HEK293 (cell line): ENCODE measurements at regions not wholly inside any gene's neighbourhood (a gene's known extent, or its start where the extent isn't known, plus 50 kb on each side); places are given as distances from the start of the nearest gene placed in this dataset.
"Not testable (repeated sequence)": the region's sequence is repeated elsewhere in the genome, so short reads cannot be mapped to it uniquely, and the experiment has no call there.

Experiments
- CTCF ChIA-PET: fragments of 350-600 bp; formaldehyde crosslinking; extraction: SDS; loops from one replicate; lab custom pipeline; 2021; ENCODE audit warnings: antibody characterized with exemption; lab: Yijun Ruan, JAX
- POLR2A ChIA-PET: fragments of 300-600 bp; formaldehyde crosslinking; extraction: SDS; loops from one replicate; lab custom pipeline; 2020; ENCODE audit warnings: antibody characterized with exemption, inconsistent platforms; lab: Yijun Ruan, JAX
- H3K27ac ChIP-seq: fragments of 200-500 bp; sonication (Bioruptor generic); 2 replicates; pipeline ENCODE4 v1.5.1; 2014; ENCODE audit warnings: low read depth, low read length, control low read depth, inconsistent platforms; ENCODE audit errors: extremely low read depth
- H3K36me3 ChIP-seq, 2 experiments: fragments of 200-500 bp in 1 of 2; sonication (Bioruptor generic) in 1 of 2; 1 replicate in 1 of 2; 2 replicates in 1 of 2; pipeline ENCODE4 v1.5.1; 2014 to 2017; ENCODE audit warnings: inconsistent platforms in 2 of 2, low read length in 2 of 2; ENCODE audit not compliant: control insufficient read depth in 2 of 2, insufficient read depth in 1 of 2
- H3K4me1 ChIP-seq: fragments of 200-500 bp; sonication (Bioruptor generic); 2 replicates; pipeline ENCODE4 v1.5.1; 2014; ENCODE audit warnings: mild to moderate bottlenecking, low read length, inconsistent platforms; ENCODE audit not compliant: control insufficient read depth, insufficient read depth
- H3K4me3 ChIP-seq: 2 replicates; pipeline ENCODE4 v1.5.1; 2011; ENCODE audit warnings: low read depth, mild to moderate bottlenecking, control low read depth, low read length, moderate library complexity
- H3K9me3 ChIP-seq: fragments of 200-500 bp; sonication (Bioruptor generic); 2 replicates; pipeline ENCODE4 v1.5.1; 2014; ENCODE audit warnings: low read depth, low read length, inconsistent platforms; ENCODE audit not compliant: control insufficient read depth, insufficient read depth
- SCRT1 ChIP-seq: fragments of 450-650 bp; formaldehyde crosslinking; IDR thresholded peaks from 2 replicates; pipeline ENCODE4 v1.5.1; 2016; ENCODE audit warnings: missing biosample characterization, missing genetic modification characterization, borderline replicate concordance
- SETDB1 ChIP-seq: IDR thresholded peaks from one replicate; pipeline ENCODE4 v1.6.1; 2017; ENCODE audit warnings: mild to moderate bottlenecking, low read length, moderate library complexity, mixed read lengths; ENCODE audit not compliant: insufficient read length
- ZBTB21 ChIP-seq: fragments of 450-650 bp; formaldehyde crosslinking; IDR thresholded peaks from 2 replicates; pipeline ENCODE4 v1.5.1; 2017; ENCODE audit warnings: missing biosample characterization, missing genetic modification characterization
- ZBTB48 ChIP-seq: fragments of 450-650 bp; formaldehyde crosslinking; IDR thresholded peaks from 2 replicates; pipeline ENCODE4 v1.5.1; 2016; ENCODE audit warnings: missing biosample characterization, missing genetic modification characterization
- ZNF140 ChIP-seq: fragments of 450-650 bp; formaldehyde crosslinking; IDR thresholded peaks from 2 replicates; pipeline ENCODE4 v1.5.1; 2016; ENCODE audit warnings: missing biosample characterization, missing genetic modification characterization
- ZNF174 ChIP-seq: fragments of 450-650 bp; formaldehyde crosslinking; IDR thresholded peaks from 2 replicates; pipeline ENCODE4 v1.5.0; 2017; ENCODE audit warnings: missing biosample characterization, mild to moderate bottlenecking, missing genetic modification characterization
- ZNF335 ChIP-seq: fragments of 450-650 bp; formaldehyde crosslinking; conservative IDR thresholded peaks from 2 replicates; pipeline ENCODE4 v1.5.1; 2016; ENCODE audit warnings: missing biosample characterization, missing genetic modification characterization
- ZNF404 ChIP-seq: fragments of 450-650 bp; formaldehyde crosslinking; IDR thresholded peaks from 2 replicates; pipeline ENCODE4 v1.5.1; 2017; ENCODE audit warnings: missing biosample characterization, missing genetic modification characterization
- ZNF514 ChIP-seq: fragments of 450-650 bp; formaldehyde crosslinking; IDR thresholded peaks from 2 replicates; pipeline ENCODE4 v1.5.1; 2016; ENCODE audit warnings: missing biosample characterization, missing genetic modification characterization
- ZNF600 ChIP-seq: fragments of 450-650 bp; formaldehyde crosslinking; IDR thresholded peaks from 2 replicates; pipeline ENCODE4 v1.5.1; 2016; ENCODE audit warnings: missing biosample characterization, missing genetic modification characterization
- ZNF768 ChIP-seq: fragments of 450-650 bp; formaldehyde crosslinking; IDR thresholded peaks from 2 replicates; pipeline ENCODE4 v1.5.1; 2018; ENCODE audit warnings: missing biosample characterization, mild to moderate bottlenecking, missing genetic modification characterization
- ZNF830 ChIP-seq: fragments of 450-650 bp; IDR thresholded peaks from 2 replicates; pipeline ENCODE4 v1.5.0; 2018; ENCODE audit warnings: missing biosample characterization, missing genetic modification characterization, low read depth, mild to moderate bottlenecking, moderate library complexity
- TF ChIP-seq, protein P1 (sequence below): fragments of 450-650 bp; formaldehyde crosslinking; IDR thresholded peaks from 2 replicates; pipeline ENCODE4 v1.5.1; 2016; ENCODE audit warnings: missing biosample characterization, missing genetic modification characterization
- TF ChIP-seq, protein P2 (sequence below): fragments of 450-650 bp; formaldehyde crosslinking; IDR thresholded peaks from 2 replicates; pipeline ENCODE4 v1.5.1; 2016; ENCODE audit warnings: missing biosample characterization, missing genetic modification characterization, low read depth
- TF ChIP-seq, protein P3 (sequence below): fragments of 450-650 bp; formaldehyde crosslinking; IDR thresholded peaks from 2 replicates; pipeline ENCODE4 v1.5.1; 2016; ENCODE audit warnings: missing biosample characterization, missing genetic modification characterization
- TF ChIP-seq, protein P4 (sequence below): fragments of 450-650 bp; formaldehyde crosslinking; IDR thresholded peaks from 2 replicates; pipeline ENCODE4 v1.5.1; 2017; ENCODE audit warnings: missing biosample characterization, mild to moderate bottlenecking, missing genetic modification characterization, moderate library complexity
- TF ChIP-seq, protein P5 (sequence below): fragments of 450-650 bp; formaldehyde crosslinking; IDR thresholded peaks from 2 replicates; pipeline ENCODE4 v1.5.1; 2016; ENCODE audit warnings: missing biosample characterization, missing genetic modification characterization

DNA sequence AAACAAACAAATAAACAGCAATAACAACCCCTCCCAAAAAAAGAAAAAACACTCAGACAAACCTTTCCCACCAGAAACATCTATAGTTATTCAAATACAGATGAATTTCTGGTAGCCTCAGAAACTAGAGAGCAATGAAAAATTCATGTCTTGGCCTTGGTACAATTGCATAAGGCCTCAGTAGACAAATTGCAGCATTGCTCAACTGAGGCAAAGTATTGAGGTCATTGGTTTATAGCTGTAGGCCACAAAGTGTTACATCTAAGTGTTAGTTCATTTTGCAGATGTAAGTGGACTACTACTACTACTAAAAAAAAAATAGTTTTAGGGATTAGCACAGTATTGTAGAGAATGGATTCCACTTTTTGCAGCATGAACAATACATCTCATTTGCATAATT lies 2268.3 kb downstream of the ARAP2 start (continued):
- TF ChIP-seq, protein P1, sequence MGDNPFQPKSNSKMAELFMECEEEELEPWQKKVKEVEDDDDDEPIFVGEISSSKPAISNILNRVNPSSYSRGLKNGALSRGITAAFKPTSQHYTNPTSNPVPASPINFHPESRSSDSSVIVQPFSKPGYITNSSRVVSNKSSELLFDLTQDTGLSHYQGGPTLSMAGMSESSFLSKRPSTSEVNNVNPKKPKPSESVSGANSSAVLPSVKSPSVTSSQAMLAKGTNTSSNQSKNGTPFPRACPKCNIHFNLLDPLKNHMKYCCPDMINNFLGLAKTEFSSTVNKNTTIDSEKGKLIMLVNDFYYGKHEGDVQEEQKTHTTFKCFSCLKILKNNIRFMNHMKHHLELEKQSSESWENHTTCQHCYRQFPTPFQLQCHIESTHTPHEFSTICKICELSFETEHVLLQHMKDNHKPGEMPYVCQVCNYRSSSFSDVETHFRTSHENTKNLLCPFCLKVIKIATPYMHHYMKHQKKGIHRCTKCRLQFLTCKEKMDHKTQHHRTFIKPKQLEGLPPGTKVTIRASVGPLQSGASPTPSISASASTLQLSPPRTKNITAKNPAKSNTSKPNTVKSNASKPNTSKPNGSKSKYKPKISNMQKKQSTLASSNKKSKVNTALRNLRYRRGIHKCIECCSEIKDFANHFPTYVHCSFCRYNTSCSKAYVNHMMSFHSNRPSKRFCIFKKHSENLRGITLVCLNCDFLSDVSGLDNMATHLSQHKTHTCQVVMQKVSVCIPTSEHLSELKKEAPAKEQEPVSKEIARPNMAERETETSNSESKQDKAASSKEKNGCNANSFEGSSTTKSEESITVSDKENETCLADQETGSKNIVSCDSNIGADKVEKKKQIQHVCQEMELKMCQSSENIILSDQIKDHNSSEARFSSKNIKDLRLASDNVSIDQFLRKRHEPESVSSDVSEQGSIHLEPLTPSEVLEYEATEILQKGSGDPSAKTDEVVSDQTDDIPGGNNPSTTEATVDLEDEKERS (tag by site-specific recombination), result no peak
- TF ChIP-seq SETDB1, result no peak
- no peak for TF ChIP-seq ZNF768 (tag by site-specific recombination)
- TF ChIP-seq ZNF140 (tag by site-specific recombination), result no peak
- TF ChIP-seq, all 188 proteins: peak for 0

DNA sequence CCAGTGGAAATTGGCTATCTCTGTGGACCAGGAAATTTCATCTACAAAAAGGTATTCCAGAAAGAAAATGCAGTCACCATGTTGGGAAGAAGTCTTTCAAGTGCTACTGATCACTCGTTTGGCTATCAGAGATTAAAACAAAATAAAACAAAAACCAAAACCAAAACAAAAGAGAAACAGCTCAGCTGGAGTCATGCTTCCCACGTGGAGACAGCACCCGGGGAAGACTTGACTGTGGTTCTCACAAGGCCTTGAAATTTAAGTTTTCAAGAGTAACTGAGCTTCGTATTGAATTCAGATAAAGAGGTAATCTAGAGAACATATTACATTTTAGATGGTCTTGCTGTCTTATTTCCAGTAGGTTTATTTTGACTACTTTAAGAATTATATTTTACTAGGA lies 2264.5 kb downstream of the ARAP2 start:
- H3K36me3 ChIP-seq, H3K4me3 ChIP-seq, H3K27ac ChIP-seq, CTCF ChIA-PET, H3K4me1 ChIP-seq, H3K9me3 ChIP-seq, POLR2A ChIA-PET: not testable (repeated sequence)

DNA sequence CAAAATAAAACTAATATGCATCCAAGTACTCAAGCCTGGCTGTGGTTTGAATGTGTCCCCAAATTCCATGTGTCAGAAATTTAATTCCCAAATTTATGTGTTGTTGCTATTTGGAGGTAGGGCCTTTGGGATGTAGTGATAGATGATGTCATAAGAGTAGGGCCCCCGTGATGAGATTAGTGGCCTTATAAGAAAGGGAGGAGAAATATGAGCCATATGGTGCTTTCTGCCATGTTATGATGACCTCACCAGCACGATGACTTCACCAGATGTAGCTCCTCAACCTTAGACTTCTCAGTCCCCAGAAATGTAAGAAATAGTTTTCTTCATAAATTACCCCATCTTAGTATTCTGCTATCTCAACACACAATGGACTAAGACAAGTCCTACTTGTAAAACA lies 2264.0 kb downstream of the ARAP2 start:
- H3K9me3 ChIP-seq, result no peaks in the 10 kb centered on the region
- H3K4me3 ChIP-seq, result no peak overlapping the region
- H3K27ac ChIP-seq, result no peak overlapping the region
- ChIA-PET POLR2A (no interaction called here), CTCF (no interaction called here)
- TF ChIP-seq ZBTB21, result peak; percentile 57; the same call in 1 of the 2 replicates
- TF ChIP-seq, protein P2, sequence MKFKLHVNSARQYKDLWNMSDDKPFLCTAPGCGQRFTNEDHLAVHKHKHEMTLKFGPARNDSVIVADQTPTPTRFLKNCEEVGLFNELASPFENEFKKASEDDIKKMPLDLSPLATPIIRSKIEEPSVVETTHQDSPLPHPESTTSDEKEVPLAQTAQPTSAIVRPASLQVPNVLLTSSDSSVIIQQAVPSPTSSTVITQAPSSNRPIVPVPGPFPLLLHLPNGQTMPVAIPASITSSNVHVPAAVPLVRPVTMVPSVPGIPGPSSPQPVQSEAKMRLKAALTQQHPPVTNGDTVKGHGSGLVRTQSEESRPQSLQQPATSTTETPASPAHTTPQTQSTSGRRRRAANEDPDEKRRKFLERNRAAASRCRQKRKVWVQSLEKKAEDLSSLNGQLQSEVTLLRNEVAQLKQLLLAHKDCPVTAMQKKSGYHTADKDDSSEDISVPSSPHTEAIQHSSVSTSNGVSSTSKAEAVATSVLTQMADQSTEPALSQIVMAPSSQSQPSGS (tag by site-specific recombination), result peak; percentile 57
- TF ChIP-seq, protein P3, sequence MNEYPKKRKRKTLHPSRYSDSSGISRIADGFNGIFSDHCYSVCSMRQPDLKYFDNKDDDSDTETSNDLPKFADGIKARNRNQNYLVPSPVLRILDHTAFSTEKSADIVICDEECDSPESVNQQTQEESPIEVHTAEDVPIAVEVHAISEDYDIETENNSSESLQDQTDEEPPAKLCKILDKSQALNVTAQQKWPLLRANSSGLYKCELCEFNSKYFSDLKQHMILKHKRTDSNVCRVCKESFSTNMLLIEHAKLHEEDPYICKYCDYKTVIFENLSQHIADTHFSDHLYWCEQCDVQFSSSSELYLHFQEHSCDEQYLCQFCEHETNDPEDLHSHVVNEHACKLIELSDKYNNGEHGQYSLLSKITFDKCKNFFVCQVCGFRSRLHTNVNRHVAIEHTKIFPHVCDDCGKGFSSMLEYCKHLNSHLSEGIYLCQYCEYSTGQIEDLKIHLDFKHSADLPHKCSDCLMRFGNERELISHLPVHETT (tag by site-specific recombination), result no peak
- H3K4me1 ChIP-seq, result no peaks in the 10 kb centered on the region
- H3K36me3 ChIP-seq, result no peaks in the 10 kb centered on the region

DNA sequence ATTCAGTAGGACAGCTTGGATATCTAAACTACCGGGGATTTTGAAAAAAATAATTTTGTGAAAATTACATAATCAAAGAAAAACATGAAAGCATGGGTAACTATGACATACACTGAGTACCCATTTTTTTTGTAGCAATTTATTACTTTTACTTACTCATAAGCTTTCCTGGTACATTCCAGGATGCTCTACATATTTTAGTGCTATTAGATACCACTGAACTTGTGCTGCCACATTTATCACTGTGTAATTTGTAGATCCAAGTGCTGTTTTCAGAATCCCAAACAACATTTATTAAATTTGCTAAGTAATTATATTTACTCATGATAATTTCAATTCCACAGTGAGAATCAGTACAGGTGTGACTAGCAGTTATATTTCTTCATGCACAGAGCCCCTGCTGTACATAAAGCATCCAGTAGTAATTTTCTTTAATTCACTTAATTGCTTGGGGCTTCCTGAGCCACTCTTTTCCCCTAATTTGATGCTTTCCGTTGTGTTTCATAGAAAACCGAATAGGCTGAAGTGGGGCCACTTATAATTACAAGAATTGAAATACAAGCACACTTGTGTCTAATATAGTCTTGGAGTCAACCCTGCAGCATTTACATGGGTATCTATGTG lies 2254.4 kb downstream of the ARAP2 start:
- Histone ChIP-seq H3K27ac (no peak overlapping the region), H3K4me3 (no peak overlapping the region), H3K4me1 (no peaks in the 10 kb centered on the region), H3K9me3 (no peaks in the 10 kb centered on the region), H3K36me3 (no peaks in the 10 kb centered on the region)
- POLR2A ChIA-PET, result no interaction called here
- CTCF ChIA-PET, result no interaction called here
- TF ChIP-seq, protein P4, sequence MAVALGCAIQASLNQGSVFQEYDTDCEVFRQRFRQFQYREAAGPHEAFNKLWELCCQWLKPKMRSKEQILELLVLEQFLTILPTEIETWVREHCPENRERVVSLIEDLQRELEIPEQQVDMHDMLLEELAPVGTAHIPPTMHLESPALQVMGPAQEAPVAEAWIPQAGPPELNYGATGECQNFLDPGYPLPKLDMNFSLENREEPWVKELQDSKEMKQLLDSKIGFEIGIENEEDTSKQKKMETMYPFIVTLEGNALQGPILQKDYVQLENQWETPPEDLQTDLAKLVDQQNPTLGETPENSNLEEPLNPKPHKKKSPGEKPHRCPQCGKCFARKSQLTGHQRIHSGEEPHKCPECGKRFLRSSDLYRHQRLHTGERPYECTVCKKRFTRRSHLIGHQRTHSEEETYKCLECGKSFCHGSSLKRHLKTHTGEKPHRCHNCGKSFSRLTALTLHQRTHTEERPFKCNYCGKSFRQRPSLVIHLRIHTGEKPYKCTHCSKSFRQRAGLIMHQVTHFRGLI, result no peak
- TF ChIP-seq ZNF830 (tag by site-specific recombination), result no peak
- TF ChIP-seq, protein P5, sequence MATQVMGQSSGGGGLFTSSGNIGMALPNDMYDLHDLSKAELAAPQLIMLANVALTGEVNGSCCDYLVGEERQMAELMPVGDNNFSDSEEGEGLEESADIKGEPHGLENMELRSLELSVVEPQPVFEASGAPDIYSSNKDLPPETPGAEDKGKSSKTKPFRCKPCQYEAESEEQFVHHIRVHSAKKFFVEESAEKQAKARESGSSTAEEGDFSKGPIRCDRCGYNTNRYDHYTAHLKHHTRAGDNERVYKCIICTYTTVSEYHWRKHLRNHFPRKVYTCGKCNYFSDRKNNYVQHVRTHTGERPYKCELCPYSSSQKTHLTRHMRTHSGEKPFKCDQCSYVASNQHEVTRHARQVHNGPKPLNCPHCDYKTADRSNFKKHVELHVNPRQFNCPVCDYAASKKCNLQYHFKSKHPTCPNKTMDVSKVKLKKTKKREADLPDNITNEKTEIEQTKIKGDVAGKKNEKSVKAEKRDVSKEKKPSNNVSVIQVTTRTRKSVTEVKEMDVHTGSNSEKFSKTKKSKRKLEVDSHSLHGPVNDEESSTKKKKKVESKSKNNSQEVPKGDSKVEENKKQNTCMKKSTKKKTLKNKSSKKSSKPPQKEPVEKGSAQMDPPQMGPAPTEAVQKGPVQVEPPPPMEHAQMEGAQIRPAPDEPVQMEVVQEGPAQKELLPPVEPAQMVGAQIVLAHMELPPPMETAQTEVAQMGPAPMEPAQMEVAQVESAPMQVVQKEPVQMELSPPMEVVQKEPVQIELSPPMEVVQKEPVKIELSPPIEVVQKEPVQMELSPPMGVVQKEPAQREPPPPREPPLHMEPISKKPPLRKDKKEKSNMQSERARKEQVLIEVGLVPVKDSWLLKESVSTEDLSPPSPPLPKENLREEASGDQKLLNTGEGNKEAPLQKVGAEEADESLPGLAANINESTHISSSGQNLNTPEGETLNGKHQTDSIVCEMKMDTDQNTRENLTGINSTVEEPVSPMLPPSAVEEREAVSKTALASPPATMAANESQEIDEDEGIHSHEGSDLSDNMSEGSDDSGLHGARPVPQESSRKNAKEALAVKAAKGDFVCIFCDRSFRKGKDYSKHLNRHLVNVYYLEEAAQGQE (tag by site-specific recombination), result no peak
- no peak for TF ChIP-seq SCRT1 (tag by site-specific recombination)
- no peak for TF ChIP-seq ZNF514 (tag by site-specific recombination)
- no peak for TF ChIP-seq ZBTB48
- no peak for TF ChIP-seq ZNF174
- no peak for TF ChIP-seq ZNF600
- TF ChIP-seq ZNF335 (tag by site-specific recombination), result no peak
- TF ChIP-seq ZNF404 (tag by site-specific recombination), result no peak
